T-helper 9 cell (primary cell): ENCODE measurements at regions not wholly inside any gene's neighbourhood (a gene's known extent, or its start where the extent isn't known, plus 50 kb on each side); places are given as distances from the start of the nearest gene placed in this dataset.
"Not testable (repeated sequence)": the region's sequence is repeated elsewhere in the genome, so short reads cannot be mapped to it uniquely, and the experiment has no call there.

Experiments used
- DNase-seq: peaks from one replicate; pipeline ENCODE4 v3.0.0-alpha.2; 2020

- DNase-seq = no peak
Measured at GRCh38 chr12:116434155-116435011, 124.8 kb upstream of the MAP1LC3B2 start.

- DNase-seq = no peak
Measured at GRCh38 chr12:116435984-116436383, 123.2 kb upstream of the MAP1LC3B2 start.

GRCh38 chr12:116436561-116437249 is 122.5 kb upstream of the MAP1LC3B2 start:
- no peak for DNase-seq

- DNase-seq = no peak
Measured at GRCh38 chr12:116441292-116441691, 117.9 kb upstream of the MAP1LC3B2 start.

- no peak for DNase-seq
Measured at GRCh38 chr12:116442304-116442703, 116.9 kb upstream of the MAP1LC3B2 start.

- DNase-seq = no peak
Measured at GRCh38 chr12:116442946-116443345, 116.2 kb upstream of the MAP1LC3B2 start.

- DNase-seq = no peak
Measured at GRCh38 chr12:116443821-116444589, 115.2 kb upstream of the MAP1LC3B2 start.

- no peak for DNase-seq
Measured at GRCh38 chr12:116444590-116444943, 114.6 kb upstream of the MAP1LC3B2 start.

GRCh38 chr12:116448165-116448739 is 110.9 kb upstream of the MAP1LC3B2 start:
- DNase-seq = no peak

- no peak for DNase-seq
Measured at GRCh38 chr12:116450406-116450910, 108.7 kb upstream of the MAP1LC3B2 start.

- DNase-seq = not testable (repeated sequence)
Measured at GRCh38 chr12:116452975-116453374, 106.2 kb upstream of the MAP1LC3B2 start.

- DNase-seq = no peak
Measured at GRCh38 chr12:116453631-116454030, 105.5 kb upstream of the MAP1LC3B2 start.

GRCh38 chr12:116454076-116454475 is 105.1 kb upstream of the MAP1LC3B2 start:
- no peak for DNase-seq

- no peak for DNase-seq
Measured at GRCh38 chr12:116454950-116455447, 104.2 kb upstream of the MAP1LC3B2 start.

GRCh38 chr12:116455540-116456329 is 103.4 kb upstream of the MAP1LC3B2 start:
- DNase-seq = no peak

GRCh38 chr12:116456330-116457082 is 102.7 kb upstream of the MAP1LC3B2 start:
- no peak for DNase-seq

- DNase-seq = no peak
Measured at GRCh38 chr12:116458492-116458891, 100.7 kb upstream of the MAP1LC3B2 start.

GRCh38 chr12:116459011-116459875 is 99.9 kb upstream of the MAP1LC3B2 start:
- DNase-seq = no peak

GRCh38 chr12:116459916-116460663 is 99.1 kb upstream of the MAP1LC3B2 start:
- no peak for DNase-seq
